HL-60 (cell line): ENCODE measurements at regions not wholly inside any gene's neighbourhood (a gene's known extent, or its start where the extent isn't known, plus 50 kb on each side); places are given as distances from the start of the nearest gene placed in this dataset.

Experiments
- DNase-seq, 2 experiments: peaks; one replicate each; pipeline ENCODE4 v3.0.0-alpha.2; 2010 to 2020; ENCODE audit warnings: low read depth in 1 of 2, low spot score in 1 of 2
- H3K27ac ChIP-seq: fragments of 250-450 bp; sonication (Bioruptor Pico); replicated peaks from 2 replicates; pipeline ENCODE4 v1.5.1; 2020; ENCODE audit warnings: mild to moderate bottlenecking, moderate library complexity
- H3K27me3 ChIP-seq: fragments of 250-450 bp; sonication (Bioruptor Pico); 2 replicates; pipeline ENCODE4 v1.5.1; 2021; ENCODE audit warnings: mild to moderate bottlenecking, moderate library complexity; ENCODE audit not compliant: insufficient read depth, poor library complexity, severe bottlenecking
- H3K4me3 ChIP-seq: replicated peaks from 2 replicates; pipeline ENCODE4 v1.5.1; 2011; ENCODE audit warnings: mild to moderate bottlenecking, control low read depth, low read length; ENCODE audit not compliant: insufficient read depth
- CTCF ChIP-seq: IDR thresholded peaks from one replicate; pipeline ENCODE4 v1.5.1; 2011; ENCODE audit warnings: low read length, control low read depth, inconsistent platforms; ENCODE audit not compliant: insufficient read depth
- GABPA ChIP-seq: IDR thresholded peaks from 2 replicates; pipeline ENCODE4 v1.6.1; 2012; ENCODE audit warnings: low read depth
- POLR2AphosphoS5 ChIP-seq: IDR thresholded peaks from 2 replicates; pipeline ENCODE4 v1.6.1; 2012; ENCODE audit warnings: low read depth
- REST ChIP-seq: IDR thresholded peaks from 2 replicates; pipeline ENCODE4 v1.6.1; 2012; ENCODE audit warnings: low read depth; ENCODE audit not compliant: insufficient replicate concordance
- SPI1 ChIP-seq: IDR thresholded peaks from 2 replicates; pipeline ENCODE4 v1.6.1; 2012; ENCODE audit warnings: low read depth, mild to moderate bottlenecking, borderline replicate concordance

GRCh38 chr2:5763531-5763930 is 71.3 kb downstream of the SOX11 start:
- H3K27ac ChIP-seq: no peak overlapping the region
- TF ChIP-seq GABPA (no peak), CTCF (no peak), SPI1 (no peak), POLR2AphosphoS5 (no peak), REST (no peak)
- no peaks in the 10 kb centered on the region for H3K27me3 ChIP-seq
- no peak for DNase-seq
- H3K4me3 ChIP-seq: no peak overlapping the region

- no peak for TF ChIP-seq CTCF
- TF ChIP-seq GABPA: no peak
- no peak for TF ChIP-seq POLR2AphosphoS5
- no peak for DNase-seq
- H3K4me3 ChIP-seq: no peak overlapping the region
- no peaks in the 10 kb centered on the region for H3K27me3 ChIP-seq
- no peak overlapping the region for H3K27ac ChIP-seq
Measured at GRCh38 chr2:5764041-5764440, 71.9 kb downstream of the SOX11 start.

- Histone ChIP-seq H3K27me3 (no peaks in the 10 kb centered on the region), H3K27ac (no peak overlapping the region), H3K4me3 (no peak overlapping the region)
- DNase-seq: no peak
- TF ChIP-seq GABPA: no peak
- TF ChIP-seq CTCF: no peak
- no peak for TF ChIP-seq SPI1
Measured at GRCh38 chr2:5766056-5766455, 73.9 kb downstream of the SOX11 start.

GRCh38 chr2:5766561-5766960 is 74.4 kb downstream of the SOX11 start:
- no peak for DNase-seq
- TF ChIP-seq POLR2AphosphoS5: no peak
- TF ChIP-seq SPI1: no peak
- no peak for TF ChIP-seq REST
- TF ChIP-seq GABPA: no peak
- TF ChIP-seq CTCF: no peak
- Histone ChIP-seq H3K4me3 (no peak overlapping the region), H3K27me3 (no peaks in the 10 kb centered on the region), H3K27ac (no peak overlapping the region)
